ENCODE measurements at regions not wholly inside any gene's neighbourhood (a gene's known extent, or its start where the extent isn't known, plus 50 kb on each side); places are given as distances from the start of the nearest gene placed in this dataset.
A peak's percentile ranks its signal among the peaks of the same experiment; 100 is the strongest.
"Not testable (repeated sequence)": the region's sequence is repeated elsewhere in the genome, so short reads cannot be mapped to it uniquely, and the experiment has no call there.

- DNase-seq, result no peak
Observed at GRCh38 chr6:130720076-130720715, 107.0 kb upstream of the SMLR1 start.

GRCh38 chr6:130724089-130724488 is 103.1 kb upstream of the SMLR1 start:
- no peak for DNase-seq

GRCh38 chr6:130725551-130725950 is 101.7 kb upstream of the SMLR1 start:
- no peak for DNase-seq

GRCh38 chr6:130728064-130728463 is 99.1 kb upstream of the SMLR1 start:
- not testable (repeated sequence) for DNase-seq

- no peak for DNase-seq
Observed at GRCh38 chr6:130730600-130730999, 96.6 kb upstream of the SMLR1 start.

GRCh38 chr6:130734161-130734560 is 93.0 kb upstream of the SMLR1 start:
- no peak for DNase-seq

- DNase-seq, result no peak
Observed at GRCh38 chr6:130740308-130740707, 86.9 kb upstream of the SMLR1 start.

- no peak for DNase-seq
Observed at GRCh38 chr6:130742131-130742681, 85.0 kb upstream of the SMLR1 start.

- DNase-seq, result peak; percentile 81
Observed at GRCh38 chr6:130743175-130743574, 84.0 kb upstream of the SMLR1 start.

- DNase-seq, result no peak
Observed at GRCh38 chr6:130744576-130745366, 82.4 kb upstream of the SMLR1 start.

- no peak for DNase-seq
Observed at GRCh38 chr6:130748041-130748440, 79.2 kb upstream of the SMLR1 start.

- DNase-seq, result no peak
Observed at GRCh38 chr6:130749402-130749801, 77.8 kb upstream of the SMLR1 start.

GRCh38 chr6:130752267-130752666 is 74.9 kb upstream of the SMLR1 start:
- no peak for DNase-seq

- no peak for DNase-seq
Observed at GRCh38 chr6:130754786-130755367, 72.3 kb upstream of the SMLR1 start.

GRCh38 chr6:130755368-130756034 is 71.7 kb upstream of the SMLR1 start:
- DNase-seq, result no peak

- no peak for DNase-seq
Observed at GRCh38 chr6:130756824-130757223, 70.4 kb upstream of the SMLR1 start.

GRCh38 chr6:130758813-130759212 is 68.4 kb upstream of the SMLR1 start:
- DNase-seq, result no peak

- peak; percentile 60 for DNase-seq
Observed at GRCh38 chr6:130760006-130760405, 67.2 kb upstream of the SMLR1 start.

GRCh38 chr6:130761286-130761685 is 65.9 kb upstream of the SMLR1 start:
- DNase-seq, result no peak

- no peak for DNase-seq
Observed at GRCh38 chr6:130765181-130765727, 62.0 kb upstream of the SMLR1 start.

- no peak for DNase-seq
Observed at GRCh38 chr6:130766239-130767144, 60.7 kb upstream of the SMLR1 start.

- DNase-seq, result no peak
Observed at GRCh38 chr6:130769861-130770260, 57.3 kb upstream of the SMLR1 start.
